IMR-90 (cell line): ENCODE measurements at regions not wholly inside any gene's neighbourhood (a gene's known extent, or its start where the extent isn't known, plus 50 kb on each side); places are given as distances from the start of the nearest gene placed in this dataset.

Experiments
- ATAC-seq: fragments of 200-7000 bp; cut with Tn5 transposase; 2 replicates; pipeline ENCODE4 v1.9.1; 2020; ENCODE audit warnings: low read depth, mild to moderate bottlenecking, moderate library complexity
- BruUV-seq: library from RNA; stranded (reverse); fragments of 400-500 nt; replicated peaks from 2 replicates; lab custom pipeline; 2021; lab: Mats Ljungman, UMichigan
- CTCF ChIA-PET: fragments of 300-600 bp; formaldehyde crosslinking; extraction: SDS; loops from one replicate; lab custom pipeline; 2021; ENCODE audit warnings: antibody characterized with exemption; lab: Yijun Ruan, JAX
- POLR2A ChIA-PET: fragments of 300-600 bp; sonication (Branson Sonifier 250); formaldehyde crosslinking; loops from one replicate; lab custom pipeline; 2022; ENCODE audit warnings: antibody characterized with exemption; ENCODE audit not compliant: unreplicated experiment; lab: Charles Lee
- DNase-seq: peaks from one replicate; pipeline ENCODE4 v3.0.0; 2013
- H2AFZ ChIP-seq: replicated peaks from 2 replicates; pipeline ENCODE3; 2013; ENCODE audit warnings: low read length, mild to moderate bottlenecking; ENCODE audit not compliant: poor library complexity
- H2AK5ac ChIP-seq: 2 replicates; pipeline ENCODE4 v1.6.1; 2013; ENCODE audit warnings: low read depth, low read length, inconsistent platforms
- H2AK9ac ChIP-seq: replicated peaks from 2 replicates; pipeline ENCODE3; 2013; ENCODE audit warnings: mild to moderate bottlenecking, low read depth, low read length, moderate library complexity; ENCODE audit not compliant: poor library complexity
- H2BK120ac ChIP-seq: 2 replicates; pipeline ENCODE4 v1.6.1; 2013; ENCODE audit warnings: low read depth, low read length, inconsistent platforms
- H2BK15ac ChIP-seq: 3 replicates; pipeline ENCODE4 v1.6.1; 2013; ENCODE audit warnings: low read depth, low read length, inconsistent platforms
- H2BK20ac ChIP-seq: 2 replicates; pipeline ENCODE4 v1.6.1; 2013; ENCODE audit warnings: low read depth, mild to moderate bottlenecking, inconsistent platforms, low read length, moderate library complexity
- H2BK5ac ChIP-seq: 2 replicates; pipeline ENCODE4 v1.6.1; 2013; ENCODE audit warnings: mild to moderate bottlenecking, low read depth, low read length, inconsistent platforms; ENCODE audit not compliant: poor library complexity, severe bottlenecking
- H3K14ac ChIP-seq: replicated peaks from 2 replicates; pipeline ENCODE4 v1.6.1; 2013; ENCODE audit warnings: low read depth, low read length, inconsistent platforms
- H3K18ac ChIP-seq: 2 replicates; pipeline ENCODE4 v1.6.1; 2013; ENCODE audit warnings: low read depth, low read length, control low read depth
- H3K23ac ChIP-seq: 2 replicates; pipeline ENCODE4 v1.6.1; 2013; ENCODE audit warnings: low read depth, low read length, inconsistent platforms
- H3K27ac ChIP-seq: 2 replicates; pipeline ENCODE4 v1.5.1; 2013; ENCODE audit warnings: mild to moderate bottlenecking, control low read depth, low read length; ENCODE audit not compliant: insufficient read depth
- H3K27me3 ChIP-seq: 2 replicates; pipeline ENCODE4 v1.6.1; 2013; ENCODE audit warnings: low read length; ENCODE audit not compliant: control insufficient read depth, insufficient read depth
- H3K36me3 ChIP-seq: 2 replicates; pipeline ENCODE4 v1.6.1; 2013; ENCODE audit warnings: low read length, mixed read lengths; ENCODE audit not compliant: control insufficient read depth, insufficient read depth
- H3K4ac ChIP-seq: 2 replicates; pipeline ENCODE4 v1.6.1; 2013; ENCODE audit warnings: low read depth, low read length, inconsistent platforms
- H3K4me1 ChIP-seq: 2 replicates; pipeline ENCODE4 v1.6.1; 2013; ENCODE audit warnings: low read length, mixed read lengths; ENCODE audit not compliant: control insufficient read depth, insufficient read depth
- H3K4me2 ChIP-seq: 2 replicates; pipeline ENCODE4 v1.6.1; 2013; ENCODE audit warnings: low read depth, mild to moderate bottlenecking, control low read depth, low read length, moderate library complexity
- H3K4me3 ChIP-seq: 2 replicates; pipeline ENCODE4 v1.5.1; 2013; ENCODE audit warnings: low read depth, mild to moderate bottlenecking, control low read depth, low read length, moderate library complexity; ENCODE audit not compliant: insufficient read depth
- H3K56ac ChIP-seq: 2 replicates; pipeline ENCODE4 v1.6.1; 2013; ENCODE audit warnings: low read length, inconsistent platforms; ENCODE audit not compliant: insufficient read depth; ENCODE audit errors: extremely low read depth
- H3K79me1 ChIP-seq, 2 experiments: 2 replicates each; pipeline ENCODE4 v1.6.1; 2013; ENCODE audit warnings: low read length in 2 of 2, inconsistent platforms in 1 of 2, low read depth in 1 of 2
- H3K9ac ChIP-seq: 2 replicates; pipeline ENCODE4 v1.6.1; 2013; ENCODE audit warnings: low read depth, low read length, control low read depth
- H3K9me1 ChIP-seq: 2 replicates; pipeline ENCODE4 v1.6.1; 2013; ENCODE audit warnings: low read length, inconsistent platforms; ENCODE audit not compliant: insufficient read depth
- H3K9me3 ChIP-seq: 2 replicates; pipeline ENCODE4 v1.6.1; 2013; ENCODE audit warnings: low read length; ENCODE audit not compliant: control insufficient read depth, insufficient read depth
- H4K20me1 ChIP-seq: 2 replicates; pipeline ENCODE4 v1.6.1; 2013; ENCODE audit warnings: low read length, inconsistent platforms; ENCODE audit not compliant: insufficient read depth
- H4K5ac ChIP-seq: 2 replicates; pipeline ENCODE4 v1.6.1; 2013; ENCODE audit warnings: mild to moderate bottlenecking, low read depth, low read length, control low read depth
- H4K8ac ChIP-seq, 2 experiments: 2 replicates each; pipeline ENCODE4 v1.6.1; 2013; ENCODE audit warnings: low read depth in 2 of 2, low read length in 2 of 2, control low read depth in 1 of 2, inconsistent platforms in 1 of 2
- H4K91ac ChIP-seq: 2 replicates; pipeline ENCODE4 v1.6.1; 2013; ENCODE audit warnings: low read depth, low read length, inconsistent platforms; ENCODE audit not compliant: insufficient read depth
- MAFK ChIP-seq: IDR thresholded peaks from 2 replicates; pipeline ENCODE4 v1.6.1; 2012; ENCODE audit warnings: low read depth, low read length, improper control_type of control experiment
- MXI1 ChIP-seq: IDR thresholded peaks from 2 replicates; pipeline ENCODE4 v1.6.1; 2012; ENCODE audit warnings: low read depth, mild to moderate bottlenecking, low read length, moderate library complexity, borderline replicate concordance
- SMC3 ChIP-seq: fragments of 150-350 bp; IDR thresholded peaks from 2 replicates; pipeline ENCODE4 v1.6.1; 2016; ENCODE audit warnings: low read depth, mild to moderate bottlenecking, antibody characterized with exemption, low read length, moderate library complexity
- dilution Hi-C: fragments of 300-500 bp; cut with HindIII; formaldehyde crosslinking; loops from one replicate; pipeline ENCODE4 v1.14.3; 2018; ENCODE audit warnings: low sequenced_read_pairs; ENCODE audit not compliant: unreplicated experiment
- in situ Hi-C: fragments of 300-500 bp; cut with MboI; formaldehyde crosslinking; loops from 3 replicates; pipeline ENCODE4 v1.14.3; 2019; ENCODE audit warnings: low sequenced_read_pairs, inconsistent platforms, mixed read lengths
- intact Hi-C: fragments of 100-400 bp; cut with micrococcal nuclease; formaldehyde crosslinking; loops from 2 replicates; pipeline ENCODE4 v1.10.0; 2022

GRCh38 chr18:42604820-42605219, 510.7 kb downstream of the RIT2 start:
- H2AK9ac ChIP-seq, result no peak overlapping the region
- H3K56ac ChIP-seq, result no peak overlapping the region
- H2BK5ac ChIP-seq, result no peak overlapping the region
- no peaks in the 10 kb centered on the region for H3K79me1 ChIP-seq
- H3K4me3 ChIP-seq, result no peak overlapping the region
- no peak overlapping the region for H3K9ac ChIP-seq
- no peak overlapping the region for H2BK20ac ChIP-seq
- H3K18ac ChIP-seq, result no peak overlapping the region
- in situ Hi-C loops, result no loop called here
- no peak overlapping the region for H3K27ac ChIP-seq
- H2AK5ac ChIP-seq, result no peak overlapping the region
- no TSS peak for BruUV-seq
- no peak overlapping the region for H3K14ac ChIP-seq
- intact Hi-C loops, result loop anchor here (1.0 kb wide), 1 partner anchor 14 kb away; no protein-coding TSS in a partner anchor
- no peaks in the 10 kb centered on the region for H3K4me1 ChIP-seq
- H3K4me2 ChIP-seq, result no peak overlapping the region
- DNase-seq (no peak), ATAC-seq (no peak)
- H3K9me1 ChIP-seq, result no peaks in the 10 kb centered on the region
- POLR2A ChIA-PET, result no interaction called here
- no peak for TF ChIP-seq SMC3
- peak; percentile 34; the same call in 1 of the 2 replicates for TF ChIP-seq MAFK
- no peak for TF ChIP-seq MXI1
- H2AFZ ChIP-seq, result no peak overlapping the region
- H4K5ac ChIP-seq, result no peak overlapping the region
- no peak overlapping the region for H3K23ac ChIP-seq
- H3K4ac ChIP-seq, result no peak overlapping the region
- H3K9me3 ChIP-seq, result peaks cover 7% of the 10 kb centered on the region; the same call in 1 of the 2 replicates
- CTCF ChIA-PET, result no interaction called here
- no peak overlapping the region for H2BK15ac ChIP-seq
- no peaks in the 10 kb centered on the region for H3K27me3 ChIP-seq
- no peaks in the 10 kb centered on the region for H3K36me3 ChIP-seq
- no peak overlapping the region for H2BK120ac ChIP-seq
- H4K91ac ChIP-seq, result no peak overlapping the region
- H4K8ac ChIP-seq, result no peak overlapping the region
- no peaks in the 10 kb centered on the region for H4K20me1 ChIP-seq
- dilution Hi-C loops, result no loop called here
